CD14-positive monocyte (primary cell): ENCODE measurements at regions not wholly inside any gene's neighbourhood (a gene's known extent, or its start where the extent isn't known, plus 50 kb on each side); places are given as distances from the start of the nearest gene placed in this dataset.

Source experiments
- DNase-seq, 3 donors: peaks; one replicate each; pipeline ENCODE4 v3.0.0-alpha.2; 2011 to 2022
- H2AFZ ChIP-seq: 2 replicates; pipeline ENCODE4 v1.6.0; 2012; ENCODE audit warnings: mild to moderate bottlenecking, low read depth, low read length, inconsistent platforms; ENCODE audit not compliant: insufficient read depth, poor library complexity, severe bottlenecking
- H3K27ac ChIP-seq, 2 donors: 1 replicate in 1 of 2; 2 replicates in 1 of 2; pipeline ENCODE4 v1.5.1; 2012 to 2013; ENCODE audit warnings: low read length in 2 of 2, control low read depth in 1 of 2, inconsistent platforms in 1 of 2, low read depth in 1 of 2, mild to moderate bottlenecking in 1 of 2
- H3K27me3 ChIP-seq, 2 donors: one replicate each; pipeline versions ENCODE4 v1.6.0 to v1.6.1; 2011 to 2013; ENCODE audit warnings: low read length in 2 of 2; ENCODE audit not compliant: control insufficient read depth in 2 of 2, insufficient read depth in 2 of 2
- H3K36me3 ChIP-seq, 2 donors: replicated peaks in 1 of 2; 1 replicate in 1 of 2; 2 replicates in 1 of 2; pipeline versions ENCODE4 v1.5.1 to v1.6.1; 2012 to 2013; ENCODE audit warnings: low read length in 2 of 2, control low read depth in 1 of 2, inconsistent platforms in 1 of 2, mild to moderate bottlenecking in 1 of 2; ENCODE audit not compliant: insufficient read depth in 2 of 2, control insufficient read depth in 1 of 2
- H3K4me1 ChIP-seq, 2 donors: 1 replicate in 1 of 2; 2 replicates in 1 of 2; pipeline versions ENCODE4 v1.5.1 to v1.6.1; 2012 to 2013; ENCODE audit warnings: low read length in 2 of 2, control low read depth in 1 of 2, inconsistent platforms in 1 of 2, mild to moderate bottlenecking in 1 of 2, moderate library complexity in 1 of 2; ENCODE audit not compliant: insufficient read depth in 2 of 2, control insufficient read depth in 1 of 2
- H3K4me2 ChIP-seq: replicated peaks from 2 replicates; pipeline ENCODE3; 2012; ENCODE audit warnings: low read length, moderate library complexity, mild to moderate bottlenecking; ENCODE audit not compliant: poor library complexity, severe bottlenecking; ENCODE audit errors: extremely low read depth
- H3K4me3 ChIP-seq, 3 experiments: fragments of 200-600 bp in 1 of 3; sonication (generic) in 1 of 3; replicated peaks in 1 of 3; 1 replicate in 2 of 3; 2 replicates in 1 of 3; pipeline ENCODE4 v1.5.1; 2011 to 2013; ENCODE audit warnings: low read length in 3 of 3, mild to moderate bottlenecking in 3 of 3, control low read depth in 2 of 3, low read depth in 2 of 3, inconsistent platforms in 1 of 3, moderate library complexity in 1 of 3
- H3K79me2 ChIP-seq: 2 replicates; pipeline ENCODE4 v1.6.0; 2012; ENCODE audit warnings: mild to moderate bottlenecking, control low read depth, inconsistent platforms, low read length, moderate library complexity; ENCODE audit not compliant: insufficient read depth
- H3K9ac ChIP-seq: 2 replicates; pipeline ENCODE4 v1.6.0; 2017; ENCODE audit warnings: low read length, mild to moderate bottlenecking; ENCODE audit not compliant: insufficient read depth, poor library complexity, severe bottlenecking
- H3K9me3 ChIP-seq, 2 donors: replicated peaks in 1 of 2; 1 replicate in 1 of 2; 2 replicates in 1 of 2; pipeline versions ENCODE4 v1.5.1 to v1.6.1; 2012 to 2013; ENCODE audit warnings: low read length in 2 of 2, control low read depth in 1 of 2; ENCODE audit not compliant: control insufficient read depth in 1 of 2, insufficient read depth in 1 of 2
- H4K20me1 ChIP-seq: 2 replicates; pipeline ENCODE4 v1.6.0; 2012; ENCODE audit warnings: mild to moderate bottlenecking, low read length, control low read depth, moderate library complexity; ENCODE audit not compliant: insufficient read depth
- H3K27ac Mint-ChIP-seq, 7 donors: one replicate each; pipeline ENCODE4 v1.8.0; 2020; ENCODE audit warnings: mild to moderate bottlenecking in 7 of 7, mixed read lengths in 7 of 7, moderate library complexity in 6 of 7, inconsistent platforms in 2 of 7
- H3K27me3 Mint-ChIP-seq, 3 donors: one replicate each; pipeline ENCODE4 v1.8.0; 2021 to 2022; ENCODE audit warnings: low read depth in 3 of 3, mild to moderate bottlenecking in 3 of 3, mixed read lengths in 3 of 3, moderate library complexity in 3 of 3, inconsistent platforms in 1 of 3
- H3K36me3 Mint-ChIP-seq, 2 donors: one replicate each; pipeline ENCODE4 v1.8.0; 2020; ENCODE audit warnings: mixed read lengths in 2 of 2, inconsistent platforms in 1 of 2, mild to moderate bottlenecking in 1 of 2
- H3K4me1 Mint-ChIP-seq: one replicate; pipeline ENCODE4 v1.8.0; 2020; ENCODE audit warnings: mild to moderate bottlenecking, mixed read lengths
- H3K4me3 Mint-ChIP-seq, 2 donors: one replicate each; pipeline ENCODE4 v1.8.0; 2020; ENCODE audit warnings: mild to moderate bottlenecking in 2 of 2, mixed read lengths in 2 of 2, moderate library complexity in 1 of 2
- H3K9me3 Mint-ChIP-seq, 7 donors: one replicate each; pipeline ENCODE4 v1.8.0; 2020 to 2022; ENCODE audit warnings: mixed read lengths in 7 of 7, mild to moderate bottlenecking in 6 of 7, moderate library complexity in 6 of 7, inconsistent platforms in 2 of 7
- CTCF ChIP-seq: fragments of 200-600 bp; IDR thresholded peaks from one replicate; pipeline ENCODE4 v1.8.0; 2022; ENCODE audit warnings: antibody characterized with exemption, mild to moderate bottlenecking
- WGBS: methylation state at CpG from one replicate; pipeline ENCODE4 v1.1.5; 2013; ENCODE audit warnings: missing lambda C conversion rate; ENCODE audit not compliant: insufficient coverage; 5-methylcytosine and 5-hydroxymethylcytosine counted together
- intact Hi-C, 2 donors: fragments of 100-400 bp; cut with micrococcal nuclease; formaldehyde crosslinking; loops; one replicate each; pipeline versions ENCODE4 v1.15.0 to v1.15.1; 2023

GRCh38 chr6:4603856-4604369 lies 172.3 kb upstream of the CDYL start:
- Mint-ChIP-seq H3K27me3 (peaks cover 0 to 4% (median 3%) of the 10 kb centered on the region in 3 donors), H3K27ac (peak overlapping the region in 1 of 7 donors; percentile 75), H3K4me3 (no peak overlapping the region), H3K36me3 (no peaks in the 10 kb centered on the region), H3K4me1 (peaks cover 26% of the 10 kb centered on the region), H3K9me3 (peaks cover 0 to 5% (median 1%) of the 10 kb centered on the region in 7 donors)
- Histone ChIP-seq H3K4me2 (no peak overlapping the region), H3K9ac (no peak overlapping the region), H3K27me3 (no peaks in the 10 kb centered on the region), H3K27ac (no peak overlapping the region), H3K4me1 (peaks cover 16 to 25% of the 10 kb centered on the region in 2 donors), H3K36me3 (no peaks in the 10 kb centered on the region), H3K4me3 (no peak overlapping the region), H4K20me1 (no peaks in the 10 kb centered on the region), H2AFZ (no peak overlapping the region), H3K79me2 (no peaks in the 10 kb centered on the region), H3K9me3 (no peaks in the 10 kb centered on the region)
- intact Hi-C loops: no loop called here
- TF ChIP-seq CTCF: no peak
- DNase-seq: no peak
- WGBS: 40% methylated on average over 1 of the region's 1 CpG

GRCh38 chr6:4603291-4603690 lies 172.9 kb upstream of the CDYL start:
- H3K27ac Mint-ChIP-seq: peak overlapping the region; percentile 37 to 97 (median 84)

More at GRCh38 chr6:4603291-4603690, 172.9 kb upstream of the CDYL start:
- intact Hi-C loops: no loop called here
- H3K9ac ChIP-seq: no peak overlapping the region
- H3K4me3 Mint-ChIP-seq: peak overlapping the region in 1 of 2 donors; percentile 65
- no peaks in the 10 kb centered on the region for H3K9me3 ChIP-seq
- no peak for TF ChIP-seq CTCF
- no peaks in the 10 kb centered on the region for H3K36me3 Mint-ChIP-seq
- H3K79me2 ChIP-seq: no peaks in the 10 kb centered on the region
- H3K4me3 ChIP-seq: peak overlapping the region in 1 of 3 experiments; percentile 41
- H3K27me3 ChIP-seq: no peaks in the 10 kb centered on the region
- H3K4me1 ChIP-seq: peaks cover 16 to 25% of the 10 kb centered on the region in 2 donors
- no peaks in the 10 kb centered on the region for H3K36me3 ChIP-seq
- H4K20me1 ChIP-seq: no peaks in the 10 kb centered on the region
- 15% methylated on average over 5 of the region's 7 CpGs for WGBS
- peak overlapping the region; percentile 19 for H2AFZ ChIP-seq
- peaks cover 0 to 5% (median 1%) of the 10 kb centered on the region in 7 donors for H3K9me3 Mint-ChIP-seq
- peaks cover 0 to 4% (median 3%) of the 10 kb centered on the region in 3 donors for H3K27me3 Mint-ChIP-seq
- H3K4me1 Mint-ChIP-seq: peaks cover 26% of the 10 kb centered on the region
- peak overlapping the region; percentile 61 to 77 for H3K27ac ChIP-seq
- peak; percentile 55 to 98 (median 69) for DNase-seq
- peak overlapping the region; percentile 61 for H3K4me2 ChIP-seq
